GM23338 (cell line): ENCODE measurements at regions not wholly inside any gene's neighbourhood (a gene's known extent, or its start where the extent isn't known, plus 50 kb on each side); places are given as distances from the start of the nearest gene placed in this dataset.

Experiments used
- ATAC-seq: fragments of 200-7000 bp; cut with Tn5 transposase; 3 replicates; pipeline ENCODE4 v1.9.1; 2020
- DNase-seq: peaks from one replicate; pipeline ENCODE4 v3.0.0-alpha.2; 2015; ENCODE audit warnings: low spot score
- H2AFZ ChIP-seq: fragments of 200-600 bp; sonication (generic); 2 replicates; pipeline ENCODE4 v1.8.0; 2016; ENCODE audit warnings: antibody characterized with exemption, mild to moderate bottlenecking, moderate library complexity
- H3F3A ChIP-seq: fragments of 200-600 bp; sonication (generic); replicated peaks from 2 replicates; pipeline ENCODE4 v1.8.0; 2017; ENCODE audit warnings: antibody characterized with exemption, mixed run types, low read depth
- H3K27ac ChIP-seq: fragments of 200-600 bp; sonication (generic); 2 replicates; pipeline ENCODE4 v1.6.1; 2016; ENCODE audit warnings: low read depth
- H3K27me3 ChIP-seq: fragments of 200-600 bp; sonication (generic); 2 replicates; pipeline ENCODE4 v1.8.0; 2016; ENCODE audit warnings: mild to moderate bottlenecking, mixed run types, moderate library complexity; ENCODE audit not compliant: insufficient read depth
- H3K36me3 ChIP-seq: fragments of 200-600 bp; sonication (generic); 2 replicates; pipeline ENCODE4 v1.8.0; 2016; ENCODE audit warnings: mild to moderate bottlenecking; ENCODE audit not compliant: insufficient read depth
- H3K4me1 ChIP-seq: fragments of 200-600 bp; sonication (generic); 2 replicates; pipeline ENCODE4 v1.8.0; 2016; ENCODE audit warnings: mild to moderate bottlenecking, moderate library complexity; ENCODE audit not compliant: insufficient read depth
- H3K4me2 ChIP-seq: fragments of 200-600 bp; sonication (generic); 2 replicates; pipeline ENCODE4 v1.7.1; 2017; ENCODE audit warnings: mixed run types
- H3K4me3 ChIP-seq: fragments of 200-600 bp; sonication (generic); 2 replicates; pipeline ENCODE4 v1.6.1; 2016; ENCODE audit warnings: mixed run types
- H3K79me2 ChIP-seq: fragments of 200-600 bp; sonication (generic); replicated peaks from 2 replicates; pipeline ENCODE4 v1.8.0; 2017; ENCODE audit warnings: mild to moderate bottlenecking; ENCODE audit not compliant: insufficient read depth
- H3K9me2 ChIP-seq: fragments of 200-600 bp; sonication (generic); 2 replicates; pipeline ENCODE4 v1.8.0; 2017; ENCODE audit not compliant: insufficient read depth
- H4K20me1 ChIP-seq: fragments of 200-600 bp; sonication (generic); replicated peaks from 2 replicates; pipeline ENCODE4 v1.8.0; 2017; ENCODE audit warnings: mild to moderate bottlenecking; ENCODE audit not compliant: insufficient read depth
- H3K27ac Mint-ChIP-seq: 2 replicates; pipeline ENCODE4 v1.8.0; 2020; ENCODE audit warnings: inconsistent platforms, mild to moderate bottlenecking, moderate library complexity, mixed read lengths
- H3K27me3 Mint-ChIP-seq: 3 replicates; pipeline ENCODE4 v1.8.0; 2022; ENCODE audit warnings: low read depth, mild to moderate bottlenecking, moderate library complexity, mixed read lengths, inconsistent platforms; ENCODE audit not compliant: insufficient read depth, poor library complexity
- H3K36me3 Mint-ChIP-seq: 3 replicates; pipeline ENCODE4 v1.8.0; 2021; ENCODE audit warnings: low read depth, mild to moderate bottlenecking, inconsistent platforms, moderate library complexity, mixed read lengths
- H3K4me1 Mint-ChIP-seq: 3 replicates; pipeline ENCODE4 v1.8.0; 2020; ENCODE audit warnings: mild to moderate bottlenecking, inconsistent platforms, mixed read lengths
- H3K4me3 Mint-ChIP-seq: 3 replicates; pipeline ENCODE4 v1.8.0; 2021; ENCODE audit warnings: moderate library complexity, mild to moderate bottlenecking, inconsistent platforms, mixed read lengths
- H3K9me3 Mint-ChIP-seq: 3 replicates; pipeline ENCODE4 v1.8.0; 2020; ENCODE audit warnings: moderate library complexity, mild to moderate bottlenecking, inconsistent platforms, mixed read lengths
- CREB1 ChIP-seq: fragments of 250-450 bp; sonication (Bioruptor Pico); IDR thresholded peaks from 2 replicates; pipeline ENCODE4 v1.5.0; 2020; ENCODE audit warnings: low read depth, mild to moderate bottlenecking, moderate library complexity
- ETS1 ChIP-seq: IDR thresholded peaks from 2 replicates; pipeline ENCODE4 v1.6.1; 2016; ENCODE audit warnings: antibody characterized with exemption
- EZH2 ChIP-seq: fragments of 200-600 bp; sonication (generic); IDR thresholded peaks from one replicate; pipeline ENCODE4 v1.8.0; 2017; ENCODE audit warnings: antibody characterized with exemption, mild to moderate bottlenecking, low read depth; ENCODE audit not compliant: unreplicated experiment
- JUNB ChIP-seq: IDR thresholded peaks from one replicate; pipeline ENCODE4 v1.6.1; 2016; ENCODE audit warnings: antibody characterized with exemption; ENCODE audit not compliant: unreplicated experiment
- NANOG ChIP-seq: IDR thresholded peaks from 2 replicates; pipeline ENCODE4 v1.6.1; 2016; ENCODE audit warnings: antibody characterized with exemption, borderline replicate concordance
- POLR2AphosphoS5 ChIP-seq: IDR thresholded peaks from 2 replicates; pipeline ENCODE4 v1.6.1; 2016; ENCODE audit warnings: antibody characterized with exemption, low read depth
- REST ChIP-seq: IDR thresholded peaks from one replicate; pipeline ENCODE4 v1.6.1; 2018; ENCODE audit warnings: antibody characterized with exemption; ENCODE audit not compliant: unreplicated experiment
- STAT1 ChIP-seq: IDR thresholded peaks from one replicate; pipeline ENCODE4 v1.6.1; 2016; ENCODE audit warnings: antibody characterized with exemption; ENCODE audit not compliant: unreplicated experiment
- ZNF114 ChIP-seq: fragments of 250-450 bp; sonication (Bioruptor Pico); IDR thresholded peaks from 2 replicates; pipeline ENCODE4 v1.5.0; 2020; ENCODE audit warnings: mild to moderate bottlenecking, moderate library complexity
- ZNF331 ChIP-seq: fragments of 250-450 bp; sonication (Bioruptor Pico); IDR thresholded peaks from 2 replicates; pipeline ENCODE4 v1.5.0; 2020; ENCODE audit warnings: low read depth, mild to moderate bottlenecking, moderate library complexity
- ZNF462 ChIP-seq: fragments of 250-450 bp; sonication (Bioruptor Pico); IDR thresholded peaks from 2 replicates; pipeline ENCODE4 v1.5.0; 2020; ENCODE audit warnings: mild to moderate bottlenecking, moderate library complexity

GRCh38 chr20:12893653-12894052 lies 115.1 kb upstream of the SPTLC3 start:
- H3K4me2 ChIP-seq, result no peak overlapping the region

GRCh38 chr20:12894089-12894488 lies 114.7 kb upstream of the SPTLC3 start:
- H3K27ac ChIP-seq, result no peak overlapping the region
- DNase-seq (no peak), ATAC-seq (no peak)
- Mint-ChIP-seq H3K4me3 (no peak overlapping the region), H3K27me3 (no peaks in the 10 kb centered on the region), H3K9me3 (peaks cover 8% of the 10 kb centered on the region; the same call in 2 of the 3 replicates), H3K4me1 (peaks cover 15% of the 10 kb centered on the region), H3K27ac (no peak overlapping the region), H3K36me3 (peaks cover 3% of the 10 kb centered on the region; the same call in 2 of the 3 replicates)
- no peaks in the 10 kb centered on the region for H3K79me2 ChIP-seq
- no peaks in the 10 kb centered on the region for H3K36me3 ChIP-seq
- no peaks in the 10 kb centered on the region for H4K20me1 ChIP-seq
- 0 out of 2 replicates have a peak, but pooled peaks cover 11% of the 10 kb centered on the region for H3K4me1 ChIP-seq
- no peak overlapping the region for H3K4me2 ChIP-seq
- H2AFZ ChIP-seq, result no peak overlapping the region; the same call in 1 of the 2 replicates
- peaks cover 14% of the 10 kb centered on the region for H3K9me2 ChIP-seq
- H3F3A ChIP-seq, result no peaks in the 10 kb centered on the region
- no peak overlapping the region for H3K4me3 ChIP-seq
- no peaks in the 10 kb centered on the region for H3K27me3 ChIP-seq
- TF ChIP-seq EZH2 (no peak), CREB1 (no peak), ZNF331 (CRISPR knock-in tag) (no peak), STAT1 (no peak), JUNB (no peak), ZNF462 (no peak), REST (no peak), NANOG (no peak), ETS1 (no peak), ZNF114 (CRISPR knock-in tag) (no peak), POLR2AphosphoS5 (no peak)

More at GRCh38 chr20:12893653-12894052, 115.1 kb upstream of the SPTLC3 start:
- Histone ChIP-seq H3K27ac (no peak overlapping the region), H4K20me1 (no peaks in the 10 kb centered on the region), H3K79me2 (no peaks in the 10 kb centered on the region), H3K27me3 (no peaks in the 10 kb centered on the region), H3F3A (no peaks in the 10 kb centered on the region), H2AFZ (no peak overlapping the region; the same call in 1 of the 2 replicates), H3K9me2 (peaks cover 14% of the 10 kb centered on the region), H3K4me3 (no peak overlapping the region), H3K4me1 (0 out of 2 replicates have a peak, but pooled peaks cover 11% of the 10 kb centered on the region), H3K36me3 (no peaks in the 10 kb centered on the region)
- H3K27me3 Mint-ChIP-seq, result no peaks in the 10 kb centered on the region
- peaks cover 8% of the 10 kb centered on the region; the same call in 2 of the 3 replicates for H3K9me3 Mint-ChIP-seq
- H3K4me1 Mint-ChIP-seq, result peaks cover 15% of the 10 kb centered on the region
- peaks cover 3% of the 10 kb centered on the region; the same call in 2 of the 3 replicates for H3K36me3 Mint-ChIP-seq
- DNase-seq (no peak), ATAC-seq (no peak)
- no peak overlapping the region for H3K4me3 Mint-ChIP-seq
- no peak overlapping the region for H3K27ac Mint-ChIP-seq
- TF ChIP-seq STAT1 (no peak), POLR2AphosphoS5 (no peak), NANOG (no peak)
